T follicular helper cell (primary cell): ENCODE measurements at regions not wholly inside any gene's neighbourhood (a gene's known extent, or its start where the extent isn't known, plus 50 kb on each side); places are given as distances from the start of the nearest gene placed in this dataset.
"Not testable (repeated sequence)": the region's sequence is repeated elsewhere in the genome, so short reads cannot be mapped to it uniquely, and the experiment has no call there.

ENCODE experiments used
- DNase-seq: peaks from one replicate; pipeline ENCODE4 v3.0.0-alpha.2; 2020; ENCODE audit warnings: low read depth

GRCh38 chr3:150302246-150302645 is 105.9 kb upstream of the TSC22D2 start:
- no peak for DNase-seq

GRCh38 chr3:150300852-150301517 is 107.1 kb upstream of the TSC22D2 start:
- no peak for DNase-seq

- DNase-seq, result no peak
These were observed 107.7 kb upstream of the TSC22D2 start for GRCh38 chr3:150300388-150300787.

- DNase-seq, result no peak
These were observed 108.9 kb upstream of the TSC22D2 start for GRCh38 chr3:150299201-150299600.

- DNase-seq, result no peak
These were observed 111.1 kb upstream of the TSC22D2 start for GRCh38 chr3:150296966-150297365.

GRCh38 chr3:150296123-150296735 is 111.9 kb upstream of the TSC22D2 start:
- DNase-seq, result no peak

GRCh38 chr3:150293401-150294001 is 114.6 kb upstream of the TSC22D2 start:
- no peak for DNase-seq

- DNase-seq, result no peak
These were observed 115.2 kb upstream of the TSC22D2 start for GRCh38 chr3:150292891-150293290.

- no peak for DNase-seq
These were observed 116.6 kb upstream of the TSC22D2 start for GRCh38 chr3:150291515-150291914.

- DNase-seq, result no peak
These were observed 121.5 kb upstream of the TSC22D2 start for GRCh38 chr3:150286390-150287147.

GRCh38 chr3:150285601-150286000 is 122.5 kb upstream of the TSC22D2 start:
- DNase-seq, result no peak

GRCh38 chr3:150278843-150279381 is 129.2 kb upstream of the TSC22D2 start:
- no peak for DNase-seq

- DNase-seq, result no peak
These were observed 129.9 kb upstream of the TSC22D2 start for GRCh38 chr3:150278195-150278594.

GRCh38 chr3:150277444-150277843 is 130.7 kb upstream of the TSC22D2 start:
- DNase-seq, result no peak

GRCh38 chr3:150275941-150276340 is 132.2 kb upstream of the TSC22D2 start:
- no peak for DNase-seq

GRCh38 chr3:150274372-150274771 is 133.7 kb upstream of the TSC22D2 start:
- no peak for DNase-seq

GRCh38 chr3:150273396-150273795 is 134.7 kb upstream of the TSC22D2 start:
- DNase-seq, result no peak

- DNase-seq, result no peak
These were observed 136.5 kb upstream of the TSC22D2 start for GRCh38 chr3:150271591-150271960.

GRCh38 chr3:150270883-150271590 is 137.1 kb upstream of the TSC22D2 start:
- no peak for DNase-seq

GRCh38 chr3:150270444-150270843 is 137.7 kb upstream of the TSC22D2 start:
- DNase-seq, result not testable (repeated sequence)

GRCh38 chr3:150269526-150269925 is 138.6 kb upstream of the TSC22D2 start:
- DNase-seq, result no peak
